Loucy (cell line): ENCODE measurements at regions not wholly inside any gene's neighbourhood (a gene's known extent, or its start where the extent isn't known, plus 50 kb on each side); places are given as distances from the start of the nearest gene placed in this dataset.
"Not testable (repeated sequence)": the region's sequence is repeated elsewhere in the genome, so short reads cannot be mapped to it uniquely, and the experiment has no call there.

Source experiments
- H2AFZ ChIP-seq: fragments of 200-600 bp; sonication (generic); 2 replicates; pipeline ENCODE4 v1.6.0; 2016; ENCODE audit warnings: antibody characterized with exemption, mild to moderate bottlenecking, low read length, moderate library complexity
- H3F3A ChIP-seq: fragments of 200-600 bp; 2 replicates; pipeline ENCODE4 v1.6.0; 2016; ENCODE audit warnings: antibody characterized with exemption, low read depth, mild to moderate bottlenecking
- H3K27me3 ChIP-seq: fragments of 200-600 bp; sonication (generic); 2 replicates; pipeline ENCODE4 v1.6.1; 2014; ENCODE audit warnings: low read length, mild to moderate bottlenecking; ENCODE audit not compliant: insufficient read depth, poor library complexity, severe bottlenecking
- H3K36me3 ChIP-seq: fragments of 200-600 bp; sonication (generic); 2 replicates; pipeline ENCODE4 v1.6.1; 2016; ENCODE audit warnings: low read length; ENCODE audit not compliant: insufficient read depth
- H3K4me1 ChIP-seq: fragments of 200-600 bp; sonication (generic); 2 replicates; pipeline ENCODE4 v1.5.1; 2014; ENCODE audit warnings: low read length, mild to moderate bottlenecking; ENCODE audit not compliant: insufficient read depth, poor library complexity, severe bottlenecking
- H3K4me2 ChIP-seq: fragments of 200-600 bp; sonication (generic); 2 replicates; pipeline ENCODE4 v1.6.0; 2014; ENCODE audit warnings: antibody characterized with exemption, low read length, low read depth, mild to moderate bottlenecking; ENCODE audit not compliant: poor library complexity, severe bottlenecking
- H3K4me3 ChIP-seq: fragments of 200-600 bp; sonication (generic); 2 replicates; pipeline ENCODE4 v1.5.1; 2014; ENCODE audit warnings: low read length, mild to moderate bottlenecking, mixed read lengths; ENCODE audit not compliant: poor library complexity, severe bottlenecking
- H3K79me2 ChIP-seq: fragments of 200-600 bp; sonication (generic); 2 replicates; pipeline ENCODE4 v1.6.1; 2014; ENCODE audit warnings: low read length; ENCODE audit not compliant: insufficient read depth
- H3K9ac ChIP-seq: fragments of 200-600 bp; sonication (generic); 2 replicates; pipeline ENCODE4 v1.6.0; 2014; ENCODE audit warnings: mild to moderate bottlenecking, low read depth, low read length, moderate library complexity; ENCODE audit not compliant: poor library complexity, severe bottlenecking
- H3K9me2 ChIP-seq: fragments of 200-600 bp; sonication (generic); replicated peaks from 2 replicates; pipeline ENCODE4 v1.6.1; 2016; ENCODE audit warnings: low read depth, low read length, mixed read lengths
- H3K9me3 ChIP-seq: fragments of 200-600 bp; sonication (generic); 2 replicates; pipeline ENCODE4 v1.6.1; 2014; ENCODE audit warnings: mild to moderate bottlenecking, antibody characterized with exemption, low read length, low read depth; ENCODE audit not compliant: insufficient read depth
- H4K20me1 ChIP-seq: fragments of 200-600 bp; sonication (generic); 2 replicates; pipeline ENCODE4 v1.6.0; 2014; ENCODE audit warnings: antibody characterized with exemption, low read length, mild to moderate bottlenecking; ENCODE audit not compliant: insufficient read depth, poor library complexity, severe bottlenecking
- EZH2phosphoT487 ChIP-seq: fragments of 200-600 bp; IDR thresholded peaks from 2 replicates; pipeline ENCODE4 v1.6.1; 2018; ENCODE audit warnings: antibody characterized with exemption, mild to moderate bottlenecking, moderate library complexity, borderline replicate concordance
- TF ChIP-seq, protein P1 (sequence below): fragments of 200-600 bp; sonication (generic); conservative IDR thresholded peaks from 2 replicates; pipeline ENCODE4 v1.5.1; 2014; ENCODE audit warnings: mild to moderate bottlenecking, antibody characterized with exemption, low read length

- Histone ChIP-seq H3K4me1 (no peaks in the 10 kb centered on the region), H3K36me3 (no peaks in the 10 kb centered on the region), H2AFZ (no peak overlapping the region), H3K9ac (no peak overlapping the region), H3F3A (no peaks in the 10 kb centered on the region), H3K9me3 (no peaks in the 10 kb centered on the region), H3K4me3 (no peak overlapping the region), H3K27me3 (no peaks in the 10 kb centered on the region), H3K4me2 (no peak overlapping the region), H4K20me1 (no peaks in the 10 kb centered on the region), H3K79me2 (no peaks in the 10 kb centered on the region), H3K9me2 (no peaks in the 10 kb centered on the region)
- TF ChIP-seq EZH2phosphoT487, result no peak
- TF ChIP-seq, protein P1, sequence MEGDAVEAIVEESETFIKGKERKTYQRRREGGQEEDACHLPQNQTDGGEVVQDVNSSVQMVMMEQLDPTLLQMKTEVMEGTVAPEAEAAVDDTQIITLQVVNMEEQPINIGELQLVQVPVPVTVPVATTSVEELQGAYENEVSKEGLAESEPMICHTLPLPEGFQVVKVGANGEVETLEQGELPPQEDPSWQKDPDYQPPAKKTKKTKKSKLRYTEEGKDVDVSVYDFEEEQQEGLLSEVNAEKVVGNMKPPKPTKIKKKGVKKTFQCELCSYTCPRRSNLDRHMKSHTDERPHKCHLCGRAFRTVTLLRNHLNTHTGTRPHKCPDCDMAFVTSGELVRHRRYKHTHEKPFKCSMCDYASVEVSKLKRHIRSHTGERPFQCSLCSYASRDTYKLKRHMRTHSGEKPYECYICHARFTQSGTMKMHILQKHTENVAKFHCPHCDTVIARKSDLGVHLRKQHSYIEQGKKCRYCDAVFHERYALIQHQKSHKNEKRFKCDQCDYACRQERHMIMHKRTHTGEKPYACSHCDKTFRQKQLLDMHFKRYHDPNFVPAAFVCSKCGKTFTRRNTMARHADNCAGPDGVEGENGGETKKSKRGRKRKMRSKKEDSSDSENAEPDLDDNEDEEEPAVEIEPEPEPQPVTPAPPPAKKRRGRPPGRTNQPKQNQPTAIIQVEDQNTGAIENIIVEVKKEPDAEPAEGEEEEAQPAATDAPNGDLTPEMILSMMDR, result no peak
These were observed 489.2 kb downstream of the ZNF33B start for GRCh38 chr10:42149027-42149700.

- H4K20me1 ChIP-seq, H3K9me2 ChIP-seq, H3K9me3 ChIP-seq, H3F3A ChIP-seq, H3K9ac ChIP-seq, H2AFZ ChIP-seq, H3K4me1 ChIP-seq, H3K27me3 ChIP-seq, H3K79me2 ChIP-seq, H3K4me2 ChIP-seq, H3K4me3 ChIP-seq, H3K36me3 ChIP-seq: not testable (repeated sequence)
These were observed 492.2 kb downstream of the ZNF33B start for GRCh38 chr10:42146165-42146564.

DNA sequence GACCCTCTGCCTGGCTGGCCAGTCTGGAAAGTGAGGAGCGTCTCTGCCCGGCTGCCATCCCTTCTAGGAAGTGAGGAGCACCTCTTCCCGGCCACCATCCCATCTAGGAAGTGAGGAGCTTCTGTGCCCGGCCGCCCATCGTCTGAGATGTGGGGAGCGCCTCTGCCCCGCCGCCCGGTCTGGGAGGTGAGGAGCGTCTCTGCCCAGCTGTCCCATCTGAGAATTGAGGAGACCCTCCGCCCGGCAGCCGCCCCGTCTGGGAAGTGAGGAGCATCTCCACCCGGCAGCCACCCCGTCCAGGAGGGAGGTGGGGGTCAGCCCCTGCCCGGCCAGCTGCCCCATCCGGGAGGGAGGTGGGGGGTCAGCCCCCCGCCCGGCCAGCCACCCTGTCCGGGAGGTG is 500.3 kb downstream of the ZNF33B start:
- not testable (repeated sequence) for H3K36me3 ChIP-seq, H4K20me1 ChIP-seq, H3K4me1 ChIP-seq, H3K4me3 ChIP-seq, H3K79me2 ChIP-seq, H3K9me2 ChIP-seq, H3K9ac ChIP-seq, H2AFZ ChIP-seq, H3K4me2 ChIP-seq, H3K9me3 ChIP-seq, H3F3A ChIP-seq, H3K27me3 ChIP-seq

- TF ChIP-seq EZH2phosphoT487, result no peak
- TF ChIP-seq, protein P1, result no peak
- H3K9me3 ChIP-seq, result no peaks in the 10 kb centered on the region
These were observed 525.3 kb downstream of the ZNF33B start for GRCh38 chr10:42113158-42113450.

More at GRCh38 chr10:42113158-42113450, 525.3 kb downstream of the ZNF33B start:
- H3K4me1 ChIP-seq, result no peaks in the 10 kb centered on the region
- no peaks in the 10 kb centered on the region for H3F3A ChIP-seq
- no peaks in the 10 kb centered on the region for H4K20me1 ChIP-seq
- H3K27me3 ChIP-seq, result no peaks in the 10 kb centered on the region
- H3K79me2 ChIP-seq, result no peaks in the 10 kb centered on the region
- H3K4me3 ChIP-seq, result no peak overlapping the region
- H3K4me2 ChIP-seq, result no peak overlapping the region
- no peak overlapping the region for H3K9ac ChIP-seq
- no peak overlapping the region for H2AFZ ChIP-seq
- H3K9me2 ChIP-seq, result no peaks in the 10 kb centered on the region
- H3K36me3 ChIP-seq, result no peaks in the 10 kb centered on the region
